ENCODE measurements at regions not wholly inside any gene's neighbourhood (a gene's known extent, or its start where the extent isn't known, plus 50 kb on each side); places are given as distances from the start of the nearest gene placed in this dataset.

GRCh38 chr18:45565280-45565970, 49.9 kb upstream of the SLC14A2 start:
- Histone ChIP-seq H3K27ac (no peak overlapping the region), H3K4me3 (ENCODE audit: low read depth in 1 of 2, low read length in 1 of 2) (no peak overlapping the region), H3K4me1 (ENCODE audit: control insufficient read depth in 1 of 2, insufficient read depth in 1 of 2, low read depth in 1 of 2, low read length in 1 of 2) (no peaks in the 10 kb centered on the region), H3K9me3 (no peaks in the 10 kb centered on the region), H3K27me3 (no peaks in the 10 kb centered on the region), H3K36me3 (no peaks in the 10 kb centered on the region)
- TF ChIP-seq CTCF (IDR thresholded peaks at IDR 0.05), result no peak

All from neutrophil (primary cell).